ENCODE measurements at regions not wholly inside any gene's neighbourhood (a gene's known extent, or its start where the extent isn't known, plus 50 kb on each side); places are given as distances from the start of the nearest gene placed in this dataset.

GRCh38 chr3:43872901-43873300, 182.2 kb downstream of the ABHD5 start:
- no peak overlapping the region for H3K4me3 ChIP-seq
- ATAC-seq = no peak
- no peaks in the 10 kb centered on the region for H3K36me3 ChIP-seq
- H3K9me3 ChIP-seq = no peaks in the 10 kb centered on the region
- no peak for DNase-seq
- TF ChIP-seq, protein P1, sequence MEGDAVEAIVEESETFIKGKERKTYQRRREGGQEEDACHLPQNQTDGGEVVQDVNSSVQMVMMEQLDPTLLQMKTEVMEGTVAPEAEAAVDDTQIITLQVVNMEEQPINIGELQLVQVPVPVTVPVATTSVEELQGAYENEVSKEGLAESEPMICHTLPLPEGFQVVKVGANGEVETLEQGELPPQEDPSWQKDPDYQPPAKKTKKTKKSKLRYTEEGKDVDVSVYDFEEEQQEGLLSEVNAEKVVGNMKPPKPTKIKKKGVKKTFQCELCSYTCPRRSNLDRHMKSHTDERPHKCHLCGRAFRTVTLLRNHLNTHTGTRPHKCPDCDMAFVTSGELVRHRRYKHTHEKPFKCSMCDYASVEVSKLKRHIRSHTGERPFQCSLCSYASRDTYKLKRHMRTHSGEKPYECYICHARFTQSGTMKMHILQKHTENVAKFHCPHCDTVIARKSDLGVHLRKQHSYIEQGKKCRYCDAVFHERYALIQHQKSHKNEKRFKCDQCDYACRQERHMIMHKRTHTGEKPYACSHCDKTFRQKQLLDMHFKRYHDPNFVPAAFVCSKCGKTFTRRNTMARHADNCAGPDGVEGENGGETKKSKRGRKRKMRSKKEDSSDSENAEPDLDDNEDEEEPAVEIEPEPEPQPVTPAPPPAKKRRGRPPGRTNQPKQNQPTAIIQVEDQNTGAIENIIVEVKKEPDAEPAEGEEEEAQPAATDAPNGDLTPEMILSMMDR (IDR thresholded peaks at IDR 0.05) = no peak
- peaks cover 0 to 3% (median 0%) of the 10 kb centered on the region in 9 donors for H3K4me1 ChIP-seq
- H3K27ac ChIP-seq = no peak overlapping the region
- 47 to 59% methylated on average over 6 of the region's 6 CpGs for WGBS, 2 donors
- intact Hi-C loops (cut with DNase I) = no loop called here
- peaks cover 0 to 30% (median 2%) of the 10 kb centered on the region in 7 donors for H3K27me3 ChIP-seq

- Histone ChIP-seq H3K4me3 (no peak overlapping the region), H3K27ac (no peak overlapping the region), H3K4me1 (peaks cover 0 to 3% (median 0%) of the 10 kb centered on the region in 9 donors), H3K27me3 (peaks cover 0 to 30% (median 2%) of the 10 kb centered on the region in 7 donors), H3K36me3 (no peaks in the 10 kb centered on the region), H3K9me3 (no peaks in the 10 kb centered on the region)
- TF ChIP-seq, protein P1 (IDR thresholded peaks at IDR 0.05) = no peak
- ATAC-seq (no peak), DNase-seq (no peak)
- WGBS, 2 donors = 87 to 91% methylated on average over 7 of the region's 7 CpGs
- intact Hi-C loops (cut with DNase I) = no loop called here
Observed at GRCh38 chr3:43873723-43874122, 183.0 kb downstream of the ABHD5 start.

GRCh38 chr3:43874290-43874689, 183.6 kb downstream of the ABHD5 start:
- H3K27ac ChIP-seq = no peak overlapping the region
- peaks cover 0 to 28% (median 2%) of the 10 kb centered on the region in 7 donors for H3K27me3 ChIP-seq
- peaks cover 0 to 3% (median 0%) of the 10 kb centered on the region in 9 donors for H3K4me1 ChIP-seq
- intact Hi-C loops (cut with DNase I) = no loop called here
- DNase-seq (no peak), ATAC-seq (no peak)
- H3K36me3 ChIP-seq = no peaks in the 10 kb centered on the region
- H3K9me3 ChIP-seq = no peaks in the 10 kb centered on the region
- 90 to 96% methylated on average over 1 of the region's 1 CpG for WGBS, 2 donors
- H3K4me3 ChIP-seq = no peak overlapping the region
- TF ChIP-seq, protein P1 (IDR thresholded peaks at IDR 0.05) = no peak

DNA sequence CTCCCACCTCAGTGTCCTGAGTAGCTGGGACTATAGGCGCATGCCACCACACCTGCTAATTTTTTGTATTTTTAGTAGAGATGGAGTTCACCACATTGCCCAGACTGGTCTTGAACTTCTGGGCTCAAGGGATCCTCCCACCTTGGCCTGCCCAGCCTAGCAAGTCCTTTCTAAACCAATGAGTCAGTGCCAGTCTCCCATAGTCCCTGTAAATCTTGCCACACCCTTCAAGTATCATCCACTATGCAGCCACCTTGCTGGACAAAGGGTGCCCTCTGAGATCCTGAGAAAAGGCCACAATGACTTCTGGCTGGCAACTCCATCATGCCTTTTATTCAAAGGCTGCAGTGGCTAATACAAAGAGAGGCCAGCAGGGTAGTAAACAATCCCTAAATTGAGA, 184.0 kb downstream of the ABHD5 start:
- ATAC-seq (no peak), DNase-seq (no peak)
- intact Hi-C loops (cut with DNase I) = no loop called here
- H3K4me1 ChIP-seq = peaks cover 0 to 3% (median 0%) of the 10 kb centered on the region in 9 donors
- no peaks in the 10 kb centered on the region for H3K9me3 ChIP-seq
- no peak overlapping the region for H3K27ac ChIP-seq
- peaks cover 0 to 25% (median 2%) of the 10 kb centered on the region in 7 donors for H3K27me3 ChIP-seq
- no peaks in the 10 kb centered on the region for H3K36me3 ChIP-seq
- TF ChIP-seq, protein P1 (IDR thresholded peaks at IDR 0.05) = no peak
- 95 to 100% methylated on average over 1 of the region's 1 CpG for WGBS, 2 donors
- no peak overlapping the region for H3K4me3 ChIP-seq
